HepG2 (cell line): ENCODE measurements at regions not wholly inside any gene's neighbourhood (a gene's known extent, or its start where the extent isn't known, plus 50 kb on each side); places are given as distances from the start of the nearest gene placed in this dataset.

ENCODE experiments used
- BCL6 ChIP-seq: IDR thresholded peaks from 2 replicates; pipeline ENCODE4 v1.6.1; 2016; ENCODE audit warnings: missing genetic modification reagents, missing compliant biosample characterization
- BRCA1 ChIP-seq: sonication (generic); formaldehyde crosslinking; IDR thresholded peaks from 2 replicates; pipeline ENCODE4 v1.4.0; 2020; ENCODE audit warnings: missing genetic modification reagents
- EHMT2 ChIP-seq: fragments of 200-600 bp; sonication (generic); IDR thresholded peaks from 2 replicates; pipeline ENCODE4 v1.7.0; 2017; ENCODE audit warnings: antibody characterized with exemption, low read depth, low read length, borderline replicate concordance
- ETV5 ChIP-seq: IDR thresholded peaks from 2 replicates; pipeline ENCODE4 v1.6.1; 2018; ENCODE audit warnings: missing biosample characterization, missing genetic modification reagents, inconsistent platforms, borderline replicate concordance
- HOXA5 ChIP-seq: sonication (generic); formaldehyde crosslinking; IDR thresholded peaks from 2 replicates; pipeline ENCODE4 v1.4.0; 2020; ENCODE audit warnings: missing genetic modification reagents
- JUNB ChIP-seq: sonication (generic); formaldehyde crosslinking; IDR thresholded peaks from 2 replicates; pipeline ENCODE4 v1.8.0; 2022; ENCODE audit warnings: missing genetic modification reagents, mild to moderate bottlenecking, borderline replicate concordance
- NR3C1 ChIP-seq: sonication (generic); formaldehyde crosslinking; IDR thresholded peaks from 2 replicates; pipeline ENCODE4 v1.4.0; 2020; ENCODE audit warnings: missing genetic modification reagents
- POLR2AphosphoS5 ChIP-seq: IDR thresholded peaks from 2 replicates; pipeline ENCODE4 v1.6.1; 2012; ENCODE audit warnings: low read depth, low read length
- ZNF879 ChIP-seq: sonication (generic); formaldehyde crosslinking; IDR thresholded peaks from 2 replicates; pipeline ENCODE4 v1.8.1; 2023; ENCODE audit warnings: missing genetic modification reagents
- TF ChIP-seq, protein P1 (sequence below): sonication (generic); formaldehyde crosslinking; IDR thresholded peaks from 2 replicates; pipeline ENCODE4 v1.5.0; 2020; ENCODE audit warnings: mild to moderate bottlenecking, missing genetic modification reagents, moderate library complexity
- TF ChIP-seq, protein P2 (sequence below): IDR thresholded peaks from 2 replicates; pipeline ENCODE4 v1.6.1; 2016; ENCODE audit warnings: low read depth, missing genetic modification reagents, missing compliant biosample characterization

DNA sequence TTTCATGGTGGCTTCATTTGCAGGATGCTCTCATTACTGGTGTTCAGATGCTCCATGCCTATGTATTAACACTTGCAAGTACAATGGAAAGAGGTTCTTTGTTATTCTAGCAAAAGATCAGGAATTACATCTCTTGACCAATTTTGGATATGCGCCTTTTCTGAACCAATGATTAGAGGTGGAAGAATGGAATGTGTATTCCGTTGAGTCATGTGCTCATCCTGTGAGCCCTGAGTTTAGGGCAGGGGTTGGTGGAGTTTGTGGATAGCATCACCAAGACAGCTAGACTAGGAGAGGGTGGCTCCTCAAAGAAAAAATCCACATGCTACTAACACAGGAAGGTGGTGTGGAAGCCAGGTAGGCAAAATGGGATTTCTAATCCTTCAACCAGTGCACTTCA lies 80.7 kb upstream of the SLC25A26 start:
- TF ChIP-seq, protein P1, sequence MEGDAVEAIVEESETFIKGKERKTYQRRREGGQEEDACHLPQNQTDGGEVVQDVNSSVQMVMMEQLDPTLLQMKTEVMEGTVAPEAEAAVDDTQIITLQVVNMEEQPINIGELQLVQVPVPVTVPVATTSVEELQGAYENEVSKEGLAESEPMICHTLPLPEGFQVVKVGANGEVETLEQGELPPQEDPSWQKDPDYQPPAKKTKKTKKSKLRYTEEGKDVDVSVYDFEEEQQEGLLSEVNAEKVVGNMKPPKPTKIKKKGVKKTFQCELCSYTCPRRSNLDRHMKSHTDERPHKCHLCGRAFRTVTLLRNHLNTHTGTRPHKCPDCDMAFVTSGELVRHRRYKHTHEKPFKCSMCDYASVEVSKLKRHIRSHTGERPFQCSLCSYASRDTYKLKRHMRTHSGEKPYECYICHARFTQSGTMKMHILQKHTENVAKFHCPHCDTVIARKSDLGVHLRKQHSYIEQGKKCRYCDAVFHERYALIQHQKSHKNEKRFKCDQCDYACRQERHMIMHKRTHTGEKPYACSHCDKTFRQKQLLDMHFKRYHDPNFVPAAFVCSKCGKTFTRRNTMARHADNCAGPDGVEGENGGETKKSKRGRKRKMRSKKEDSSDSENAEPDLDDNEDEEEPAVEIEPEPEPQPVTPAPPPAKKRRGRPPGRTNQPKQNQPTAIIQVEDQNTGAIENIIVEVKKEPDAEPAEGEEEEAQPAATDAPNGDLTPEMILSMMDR (CRISPR knock-in tag) = no peak
- TF ChIP-seq ETV5 (CRISPR knock-in tag) (no peak), BRCA1 (CRISPR knock-in tag) (no peak), NR3C1 (CRISPR knock-in tag) (no peak), JUNB (no peak), POLR2AphosphoS5 (no peak), EHMT2 (no peak), ZNF879 (CRISPR knock-in tag) (no peak), HOXA5 (CRISPR knock-in tag) (no peak), BCL6 (CRISPR knock-in tag) (no peak)
- TF ChIP-seq, protein P2, sequence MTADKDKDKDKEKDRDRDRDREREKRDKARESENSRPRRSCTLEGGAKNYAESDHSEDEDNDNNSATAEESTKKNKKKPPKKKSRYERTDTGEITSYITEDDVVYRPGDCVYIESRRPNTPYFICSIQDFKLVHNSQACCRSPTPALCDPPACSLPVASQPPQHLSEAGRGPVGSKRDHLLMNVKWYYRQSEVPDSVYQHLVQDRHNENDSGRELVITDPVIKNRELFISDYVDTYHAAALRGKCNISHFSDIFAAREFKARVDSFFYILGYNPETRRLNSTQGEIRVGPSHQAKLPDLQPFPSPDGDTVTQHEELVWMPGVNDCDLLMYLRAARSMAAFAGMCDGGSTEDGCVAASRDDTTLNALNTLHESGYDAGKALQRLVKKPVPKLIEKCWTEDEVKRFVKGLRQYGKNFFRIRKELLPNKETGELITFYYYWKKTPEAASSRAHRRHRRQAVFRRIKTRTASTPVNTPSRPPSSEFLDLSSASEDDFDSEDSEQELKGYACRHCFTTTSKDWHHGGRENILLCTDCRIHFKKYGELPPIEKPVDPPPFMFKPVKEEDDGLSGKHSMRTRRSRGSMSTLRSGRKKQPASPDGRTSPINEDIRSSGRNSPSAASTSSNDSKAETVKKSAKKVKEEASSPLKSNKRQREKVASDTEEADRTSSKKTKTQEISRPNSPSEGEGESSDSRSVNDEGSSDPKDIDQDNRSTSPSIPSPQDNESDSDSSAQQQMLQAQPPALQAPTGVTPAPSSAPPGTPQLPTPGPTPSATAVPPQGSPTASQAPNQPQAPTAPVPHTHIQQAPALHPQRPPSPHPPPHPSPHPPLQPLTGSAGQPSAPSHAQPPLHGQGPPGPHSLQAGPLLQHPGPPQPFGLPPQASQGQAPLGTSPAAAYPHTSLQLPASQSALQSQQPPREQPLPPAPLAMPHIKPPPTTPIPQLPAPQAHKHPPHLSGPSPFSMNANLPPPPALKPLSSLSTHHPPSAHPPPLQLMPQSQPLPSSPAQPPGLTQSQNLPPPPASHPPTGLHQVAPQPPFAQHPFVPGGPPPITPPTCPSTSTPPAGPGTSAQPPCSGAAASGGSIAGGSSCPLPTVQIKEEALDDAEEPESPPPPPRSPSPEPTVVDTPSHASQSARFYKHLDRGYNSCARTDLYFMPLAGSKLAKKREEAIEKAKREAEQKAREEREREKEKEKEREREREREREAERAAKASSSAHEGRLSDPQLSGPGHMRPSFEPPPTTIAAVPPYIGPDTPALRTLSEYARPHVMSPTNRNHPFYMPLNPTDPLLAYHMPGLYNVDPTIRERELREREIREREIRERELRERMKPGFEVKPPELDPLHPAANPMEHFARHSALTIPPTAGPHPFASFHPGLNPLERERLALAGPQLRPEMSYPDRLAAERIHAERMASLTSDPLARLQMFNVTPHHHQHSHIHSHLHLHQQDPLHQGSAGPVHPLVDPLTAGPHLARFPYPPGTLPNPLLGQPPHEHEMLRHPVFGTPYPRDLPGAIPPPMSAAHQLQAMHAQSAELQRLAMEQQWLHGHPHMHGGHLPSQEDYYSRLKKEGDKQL (CRISPR knock-in tag) = no peak
